ENCODE measurements at regions not wholly inside any gene's neighbourhood (a gene's known extent, or its start where the extent isn't known, plus 50 kb on each side); places are given as distances from the start of the nearest gene placed in this dataset.
A peak's percentile ranks its signal among the peaks of the same experiment; 100 is the strongest.

GRCh38 chr1:234866007-234866866, 256.3 kb upstream of the IRF2BP2 start (continued):
- TF ChIP-seq PRDM4 (tag by site-specific recombination; IDR thresholded peaks at IDR 0.05) (no peak), ZIC2 (tag by site-specific recombination; IDR thresholded peaks at IDR 0.05) (peak; percentile 65; the same call in 1 of the 2 replicates), ZNF501 (tag by site-specific recombination; IDR thresholded peaks at IDR 0.05) (no peak), GLI2 (tag by site-specific recombination; IDR thresholded peaks at IDR 0.05; ENCODE audit: borderline replicate concordance, low read depth) (no peak), ZNF174 (tag by site-specific recombination; IDR thresholded peaks at IDR 0.05) (no peak), EGR2 (tag by site-specific recombination; IDR thresholded peaks at IDR 0.05; ENCODE audit: low read depth) (peak; percentile 72; the same call in 1 of the 2 replicates), ZNF132 (tag by site-specific recombination; IDR thresholded peaks at IDR 0.05; ENCODE audit: borderline replicate concordance) (no peak), ZNF639 (tag by site-specific recombination; IDR thresholded peaks at IDR 0.05) (0 out of 2 replicates have a peak, but pooled peaks have one; percentile 12), ZNF518A (tag by site-specific recombination; conservative IDR thresholded peaks at IDR 0.05; ENCODE audit: low read depth) (peak; percentile 32; the same call in 1 of the 2 replicates), ZNF654 (tag by site-specific recombination; IDR thresholded peaks at IDR 0.05; ENCODE audit: low read depth) (no peak), ZNF19 (tag by site-specific recombination; IDR thresholded peaks at IDR 0.05; ENCODE audit: low read depth) (no peak), ZBTB44 (tag by site-specific recombination; IDR thresholded peaks at IDR 0.05) (no peak), ZNF660 (tag by site-specific recombination; IDR thresholded peaks at IDR 0.05) (no peak; the same call in 1 of the 2 replicates), SCRT1 (tag by site-specific recombination; IDR thresholded peaks at IDR 0.05; ENCODE audit: borderline replicate concordance) (no peak), ZFHX2 (tag by site-specific recombination; conservative IDR thresholded peaks at IDR 0.05) (peak; percentile 81), ZNF202 (tag by site-specific recombination; IDR thresholded peaks at IDR 0.05; ENCODE audit: borderline replicate concordance) (no peak), ZNF792 (tag by site-specific recombination; IDR thresholded peaks at IDR 0.05) (no peak), ZXDB (tag by site-specific recombination; IDR thresholded peaks at IDR 0.05) (peak; percentile 27; the same call in 1 of the 2 replicates), ZNF324 (tag by site-specific recombination; IDR thresholded peaks at IDR 0.05) (peak; percentile 24; the same call in 1 of the 2 replicates), ZBTB21 (tag by site-specific recombination; IDR thresholded peaks at IDR 0.05) (no peak; the same call in 1 of the 2 replicates), ZBTB48 (tag by site-specific recombination; IDR thresholded peaks at IDR 0.05) (peak; percentile 55; the same call in 1 of the 2 replicates), ZNF692 (tag by site-specific recombination; IDR thresholded peaks at IDR 0.05) (no peak), ZBTB10 (tag by site-specific recombination; IDR thresholded peaks at IDR 0.05) (no peak), SP7 (tag by site-specific recombination; IDR thresholded peaks at IDR 0.05) (peak; percentile 83)

All from HEK293 (cell line).